ENCODE measurements at regions not wholly inside any gene's neighbourhood (a gene's known extent, or its start where the extent isn't known, plus 50 kb on each side); places are given as distances from the start of the nearest gene placed in this dataset.

GRCh38 chr4:137378821-137379220 is 153.5 kb downstream of the PCDH18 start:
- DNase-seq: no peak
- TF ChIP-seq, protein P1, sequence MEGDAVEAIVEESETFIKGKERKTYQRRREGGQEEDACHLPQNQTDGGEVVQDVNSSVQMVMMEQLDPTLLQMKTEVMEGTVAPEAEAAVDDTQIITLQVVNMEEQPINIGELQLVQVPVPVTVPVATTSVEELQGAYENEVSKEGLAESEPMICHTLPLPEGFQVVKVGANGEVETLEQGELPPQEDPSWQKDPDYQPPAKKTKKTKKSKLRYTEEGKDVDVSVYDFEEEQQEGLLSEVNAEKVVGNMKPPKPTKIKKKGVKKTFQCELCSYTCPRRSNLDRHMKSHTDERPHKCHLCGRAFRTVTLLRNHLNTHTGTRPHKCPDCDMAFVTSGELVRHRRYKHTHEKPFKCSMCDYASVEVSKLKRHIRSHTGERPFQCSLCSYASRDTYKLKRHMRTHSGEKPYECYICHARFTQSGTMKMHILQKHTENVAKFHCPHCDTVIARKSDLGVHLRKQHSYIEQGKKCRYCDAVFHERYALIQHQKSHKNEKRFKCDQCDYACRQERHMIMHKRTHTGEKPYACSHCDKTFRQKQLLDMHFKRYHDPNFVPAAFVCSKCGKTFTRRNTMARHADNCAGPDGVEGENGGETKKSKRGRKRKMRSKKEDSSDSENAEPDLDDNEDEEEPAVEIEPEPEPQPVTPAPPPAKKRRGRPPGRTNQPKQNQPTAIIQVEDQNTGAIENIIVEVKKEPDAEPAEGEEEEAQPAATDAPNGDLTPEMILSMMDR (IDR thresholded peaks at IDR 0.05): no peak
- Mint-ChIP-seq H3K4me3 (no peak overlapping the region), H3K27me3 (ENCODE audit: insufficient read depth) (peaks cover 1% of the 10 kb centered on the region; the same call in 1 of the 2 replicates), H3K27ac (no peak overlapping the region), H3K9me3 (no peaks in the 10 kb centered on the region), H3K4me1 (ENCODE audit: low read depth) (peaks cover 9% of the 10 kb centered on the region), H3K36me3 (ENCODE audit: low read depth) (no peaks in the 10 kb centered on the region)

GRCh38 chr4:137378393-137378792 is 153.9 kb downstream of the PCDH18 start:
- Mint-ChIP-seq H3K9me3 (no peaks in the 10 kb centered on the region), H3K27ac (no peak overlapping the region), H3K36me3 (ENCODE audit: low read depth) (no peaks in the 10 kb centered on the region), H3K4me3 (no peak overlapping the region), H3K4me1 (ENCODE audit: low read depth) (peaks cover 12% of the 10 kb centered on the region), H3K27me3 (ENCODE audit: insufficient read depth) (peaks cover 1% of the 10 kb centered on the region; the same call in 1 of the 2 replicates)
- TF ChIP-seq, protein P1 (IDR thresholded peaks at IDR 0.05): no peak
- DNase-seq: no peak

DNA sequence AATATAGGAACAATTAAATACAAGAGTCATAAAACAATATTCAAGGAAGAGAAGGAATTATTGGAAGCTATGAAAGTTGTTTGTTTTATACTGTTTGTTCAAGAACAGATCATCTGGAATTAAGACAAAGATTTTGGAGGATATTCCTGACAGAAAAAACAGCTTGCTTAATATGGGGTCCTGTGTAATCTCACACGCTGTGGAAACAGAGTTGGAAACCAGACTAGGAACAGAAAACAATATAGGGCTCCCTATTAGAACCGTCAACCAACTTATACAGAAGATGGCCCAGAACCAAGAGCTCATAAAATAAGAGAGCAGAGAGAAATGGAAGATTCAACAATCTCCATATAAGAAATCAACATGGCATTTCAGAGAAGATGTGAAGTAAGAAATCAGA is 156.0 kb downstream of the PCDH18 start:
- no peak overlapping the region for H3K27ac Mint-ChIP-seq
- H3K4me1 Mint-ChIP-seq (ENCODE audit: low read depth): peaks cover 22% of the 10 kb centered on the region
- peaks cover 1% of the 10 kb centered on the region; the same call in 1 of the 2 replicates for H3K27me3 Mint-ChIP-seq (ENCODE audit: insufficient read depth)
- TF ChIP-seq, protein P1 (IDR thresholded peaks at IDR 0.05): no peak
- no peak for DNase-seq
- no peak overlapping the region for H3K4me3 Mint-ChIP-seq
- H3K9me3 Mint-ChIP-seq: no peaks in the 10 kb centered on the region
- H3K36me3 Mint-ChIP-seq (ENCODE audit: low read depth): no peaks in the 10 kb centered on the region

GRCh38 chr4:137375111-137375850 is 157.0 kb downstream of the PCDH18 start:
- no peak for DNase-seq
- Mint-ChIP-seq H3K9me3 (no peaks in the 10 kb centered on the region), H3K27me3 (ENCODE audit: insufficient read depth) (peaks cover 1% of the 10 kb centered on the region; the same call in 1 of the 2 replicates), H3K4me3 (no peak overlapping the region), H3K27ac (no peak overlapping the region), H3K36me3 (ENCODE audit: low read depth) (no peaks in the 10 kb centered on the region), H3K4me1 (ENCODE audit: low read depth) (peaks cover 29% of the 10 kb centered on the region)
- TF ChIP-seq, protein P1 (IDR thresholded peaks at IDR 0.05): no peak

DNA sequence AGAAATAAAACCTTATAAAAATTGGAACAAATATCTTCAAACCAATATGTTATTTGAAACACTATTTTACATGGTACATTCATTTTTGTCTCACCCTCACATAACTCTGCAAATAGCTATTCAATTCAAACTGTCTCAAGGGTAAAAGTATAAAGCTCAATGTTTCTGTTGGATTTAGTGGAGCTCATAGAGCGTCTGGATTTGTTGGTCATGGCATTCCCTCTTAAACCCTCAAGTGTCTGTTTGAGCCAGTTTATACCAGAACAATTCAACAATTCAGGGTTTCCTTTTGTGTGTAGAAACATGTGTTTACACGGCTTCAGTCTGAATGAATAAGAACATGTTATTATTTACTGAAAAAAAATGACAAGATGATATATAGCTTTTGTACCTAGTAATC is 161.6 kb downstream of the PCDH18 start:
- no peak for DNase-seq
- Mint-ChIP-seq H3K4me1 (ENCODE audit: low read depth) (peaks cover 58% of the 10 kb centered on the region), H3K9me3 (no peaks in the 10 kb centered on the region), H3K36me3 (ENCODE audit: low read depth) (no peaks in the 10 kb centered on the region), H3K27ac (peak overlapping the region; percentile 46; the same call in 1 of the 2 replicates), H3K4me3 (no peak overlapping the region), H3K27me3 (ENCODE audit: insufficient read depth) (no peaks in the 10 kb centered on the region)
- TF ChIP-seq, protein P1 (IDR thresholded peaks at IDR 0.05): no peak

All from HFFc6 (cell line).